ENCODE measurements at regions not wholly inside any gene's neighbourhood (a gene's known extent, or its start where the extent isn't known, plus 50 kb on each side); places are given as distances from the start of the nearest gene placed in this dataset.

GRCh38 chr4:121238461-121238860 is 74.3 kb upstream of the TNIP3 start:
- no peak for TF ChIP-seq CTCF (IDR thresholded peaks at IDR 0.05)
- TF ChIP-seq POLR2A (IDR thresholded peaks at IDR 0.05) = no peak
- no peak for TF ChIP-seq POLR2AphosphoS5 (IDR thresholded peaks at IDR 0.05)

Measured in breast epithelium (tissue), 3 donors.